Right hindlimb (tissue), 1 donor: ENCODE measurements at regions not wholly inside any gene's neighbourhood (a gene's known extent, or its start where the extent isn't known, plus 50 kb on each side); places are given as distances from the start of the nearest gene placed in this dataset.
A peak's percentile ranks its signal among the peaks of the same experiment; 100 is the strongest.

Source experiments
- DNase-seq: peaks from one replicate; pipeline ENCODE4 v3.0.0-alpha.2; 2018

DNA sequence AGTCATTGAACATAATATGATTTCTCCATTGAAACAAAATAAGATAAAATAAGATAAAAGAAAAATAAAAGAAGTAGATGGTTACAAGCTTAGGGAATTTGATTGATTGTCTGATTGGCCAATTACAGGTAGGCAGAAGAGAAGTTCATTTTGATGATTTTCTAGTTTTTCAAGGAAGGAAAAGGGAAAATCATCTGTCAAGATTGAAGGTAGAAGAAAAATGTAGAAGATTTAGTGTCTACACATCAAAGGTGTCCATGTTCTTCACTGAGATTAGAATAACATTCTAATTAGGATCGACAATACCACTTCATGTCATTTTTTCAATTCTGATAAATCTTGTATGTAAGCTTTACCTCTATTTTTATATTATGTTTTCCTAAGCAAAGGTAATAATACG, 489.1 kb downstream of the PCDH18 start:
- DNase-seq: no peak

GRCh38 chr4:137039370-137039769, 492.9 kb downstream of the PCDH18 start:
- no peak for DNase-seq

- DNase-seq: peak; percentile 30
These were observed 500.1 kb downstream of the PCDH18 start for GRCh38 chr4:137032222-137032621.

- DNase-seq: no peak
These were observed 503.3 kb downstream of the PCDH18 start for GRCh38 chr4:137029026-137029425.

DNA sequence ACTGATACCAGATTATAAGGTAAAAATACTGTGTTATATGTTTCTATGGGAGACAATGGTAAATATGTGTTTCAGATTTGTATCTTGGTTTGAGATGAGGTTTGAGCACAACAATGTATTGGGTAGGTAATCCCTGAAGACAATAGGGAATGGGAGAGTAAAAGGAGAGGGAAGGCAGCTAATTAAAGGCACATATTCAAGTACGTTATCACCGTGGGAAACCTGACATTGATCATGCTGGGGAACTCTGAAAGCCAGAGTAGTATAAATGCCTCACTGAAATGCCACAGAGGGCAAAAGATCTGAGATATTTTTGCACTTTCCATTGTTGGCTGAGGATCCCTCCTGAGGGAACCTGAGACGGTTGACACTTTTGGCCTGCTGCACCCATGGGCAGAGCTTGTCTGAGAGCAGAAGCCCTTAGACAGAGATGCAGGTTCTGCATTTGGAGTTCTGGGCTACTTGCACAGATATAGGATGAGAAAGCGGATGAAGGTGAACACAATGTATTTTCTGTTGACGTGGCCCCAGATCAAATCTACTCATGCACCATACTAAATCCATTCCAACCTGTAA, 506.7 kb downstream of the PCDH18 start:
- no peak for DNase-seq

- DNase-seq: no peak
These were observed 516.6 kb downstream of the PCDH18 start for GRCh38 chr4:137015426-137016409.

DNA sequence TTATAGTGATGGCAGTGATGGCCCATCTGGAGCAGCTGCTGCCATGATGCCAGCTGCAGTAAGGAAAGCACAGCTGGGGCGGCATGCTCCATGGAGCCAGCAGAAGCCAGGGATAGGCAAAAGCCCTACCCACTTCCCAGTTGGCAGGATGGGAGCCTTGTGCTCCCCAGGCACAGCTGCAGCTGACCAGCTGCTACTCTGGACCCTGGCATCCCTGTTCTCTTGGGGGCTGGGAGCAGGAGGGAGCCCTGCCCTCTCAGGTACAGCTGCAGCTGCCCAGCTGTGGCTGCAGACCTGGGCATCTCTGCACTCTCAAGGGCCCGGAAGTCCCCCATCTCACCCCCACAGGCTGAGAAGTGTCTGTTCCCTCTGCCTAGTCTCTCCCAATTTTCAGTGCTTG, 531.9 kb downstream of the PCDH18 start:
- no peak for DNase-seq

GRCh38 chr4:136992032-136992431, 540.3 kb downstream of the PCDH18 start:
- DNase-seq: no peak

- no peak for DNase-seq
These were observed 546.6 kb downstream of the PCDH18 start for GRCh38 chr4:136985683-136986082.

DNA sequence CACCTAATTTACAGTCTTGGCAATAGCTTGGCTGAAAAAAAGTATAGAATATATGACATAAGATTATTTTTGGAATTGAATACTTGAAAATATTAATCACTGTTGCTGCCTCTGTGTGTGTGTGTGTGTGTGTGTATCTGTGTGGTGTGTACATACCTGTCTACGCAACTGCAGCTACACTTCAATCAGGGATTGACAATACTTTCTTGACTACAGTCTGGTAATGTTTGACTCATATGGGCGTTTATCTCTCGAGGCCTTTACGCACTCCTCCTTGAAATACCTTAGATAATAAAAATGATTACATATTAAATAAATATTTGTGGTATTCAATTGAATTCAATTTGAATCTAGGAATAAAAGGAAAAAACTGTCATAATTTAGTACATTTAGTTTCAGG, 565.2 kb downstream of the PCDH18 start:
- no peak for DNase-seq

GRCh38 chr4:136965478-136965877, 566.8 kb downstream of the PCDH18 start:
- no peak for DNase-seq

- no peak for DNase-seq
These were observed 569.4 kb downstream of the PCDH18 start for GRCh38 chr4:136962868-136963267.

DNA sequence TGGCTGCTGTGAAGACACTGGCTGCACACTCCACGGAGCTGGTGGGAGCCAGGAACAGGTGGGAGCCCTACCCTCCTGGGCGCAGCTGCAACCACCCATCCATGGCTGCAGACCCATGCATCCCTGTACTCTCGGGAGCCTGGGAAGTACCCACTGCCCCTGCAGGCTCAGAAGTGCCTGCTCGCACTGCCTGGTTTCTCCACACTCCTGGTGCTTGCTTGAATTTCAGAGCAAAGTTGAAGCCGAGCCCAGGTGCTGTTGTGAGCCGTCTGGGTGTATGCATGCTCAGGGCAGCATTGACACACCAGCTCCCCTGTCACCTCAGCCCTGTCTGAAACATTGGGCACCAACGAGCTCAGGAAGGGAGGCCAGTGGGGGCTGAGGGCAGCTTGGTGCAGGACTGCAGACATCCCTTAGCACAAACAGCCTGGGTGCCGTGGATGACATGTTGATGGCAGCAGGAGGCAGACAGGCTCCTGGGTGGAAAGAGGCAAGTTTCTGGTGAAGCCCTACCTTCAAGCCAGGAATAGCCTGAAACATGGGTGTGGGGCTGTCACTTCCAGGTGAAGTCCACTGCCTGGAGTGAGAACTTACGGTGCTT, 585.9 kb downstream of the PCDH18 start:
- DNase-seq: no peak

GRCh38 chr4:136939781-136940180, 592.5 kb downstream of the PCDH18 start:
- no peak for DNase-seq

- no peak for DNase-seq
These were observed 596.4 kb downstream of the PCDH18 start for GRCh38 chr4:136935871-136936270.

DNA sequence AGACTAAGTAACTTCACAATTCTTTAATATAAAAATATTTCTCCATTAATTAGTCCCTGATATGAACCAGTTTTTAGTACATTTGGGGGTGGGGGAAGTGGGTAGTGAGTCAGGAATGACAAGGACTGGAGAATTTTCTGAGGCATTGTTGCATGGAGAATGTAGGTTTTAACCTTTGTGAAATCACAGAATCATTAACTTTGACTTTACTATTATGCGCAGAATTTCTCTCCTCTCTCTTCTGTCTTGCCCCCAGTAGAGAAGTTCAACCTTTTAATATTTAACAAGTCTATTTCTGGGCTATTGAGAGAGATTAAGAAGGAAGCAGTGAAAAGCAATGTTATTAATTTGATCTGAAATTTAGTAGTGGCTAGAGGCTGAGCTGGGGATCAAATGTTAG, 597.0 kb downstream of the PCDH18 start:
- no peak for DNase-seq

GRCh38 chr4:136934601-136935000, 597.7 kb downstream of the PCDH18 start:
- no peak for DNase-seq

DNA sequence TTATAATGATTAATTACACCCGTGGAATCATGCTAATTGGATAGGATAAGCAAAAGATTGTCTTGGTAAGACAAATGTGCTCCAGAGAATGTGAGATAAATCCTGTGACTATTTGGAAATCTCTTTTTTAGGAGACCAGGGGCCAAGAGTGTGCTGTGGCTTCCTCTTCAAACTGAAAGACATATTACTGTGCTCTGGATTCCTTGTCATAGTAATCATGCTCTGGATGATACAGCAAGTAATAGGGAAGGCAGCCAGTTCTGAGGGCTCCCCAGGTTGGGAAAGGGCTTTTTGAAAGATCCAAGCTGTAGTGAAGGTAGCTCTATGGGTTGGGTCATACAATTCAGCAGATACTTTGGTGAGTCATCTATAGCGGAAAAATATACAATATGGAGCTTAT, 600.5 kb downstream of the PCDH18 start:
- no peak for DNase-seq

DNA sequence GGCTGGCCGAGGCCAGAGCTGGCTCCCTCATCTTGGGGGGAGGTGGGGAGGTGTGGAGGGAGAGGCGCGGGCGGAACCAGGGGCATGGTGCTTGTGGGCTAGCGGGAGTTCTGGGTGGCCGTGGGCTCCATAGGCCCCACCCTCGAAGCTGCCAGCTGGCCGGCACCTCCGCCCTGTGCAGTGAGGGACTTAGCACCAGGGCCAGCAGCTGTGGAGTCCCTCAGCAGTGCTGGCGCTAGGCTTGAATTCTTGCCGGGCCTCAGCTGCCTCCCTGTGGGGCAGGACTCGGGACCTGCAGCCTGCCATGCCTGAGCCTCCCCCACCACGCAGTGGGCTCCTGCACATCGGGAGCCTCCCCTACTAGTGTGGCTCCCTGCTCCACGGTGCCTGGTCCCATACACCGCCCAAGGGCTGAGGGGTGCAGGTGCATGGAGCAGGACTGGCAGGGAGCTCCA, 603.3 kb downstream of the PCDH18 start:
- DNase-seq: no peak

DNA sequence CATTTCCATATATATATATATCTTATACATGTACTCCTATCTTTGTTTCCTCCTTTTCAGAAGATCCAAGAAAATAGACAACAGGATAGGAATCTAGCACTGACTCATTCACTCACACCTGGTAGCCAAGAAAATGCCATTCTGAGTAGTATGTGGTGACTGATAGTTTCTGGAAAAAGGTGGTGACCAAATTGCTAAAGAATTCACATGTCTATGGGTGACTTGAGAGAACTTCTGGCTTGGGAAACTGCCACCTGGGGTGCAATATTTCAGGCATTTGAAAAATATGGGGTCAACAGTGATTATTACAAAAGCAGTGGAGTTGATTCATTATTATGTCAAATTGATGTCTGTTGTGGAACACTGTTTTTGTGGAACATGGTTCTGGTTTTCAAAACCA, 605.1 kb downstream of the PCDH18 start:
- no peak for DNase-seq

DNA sequence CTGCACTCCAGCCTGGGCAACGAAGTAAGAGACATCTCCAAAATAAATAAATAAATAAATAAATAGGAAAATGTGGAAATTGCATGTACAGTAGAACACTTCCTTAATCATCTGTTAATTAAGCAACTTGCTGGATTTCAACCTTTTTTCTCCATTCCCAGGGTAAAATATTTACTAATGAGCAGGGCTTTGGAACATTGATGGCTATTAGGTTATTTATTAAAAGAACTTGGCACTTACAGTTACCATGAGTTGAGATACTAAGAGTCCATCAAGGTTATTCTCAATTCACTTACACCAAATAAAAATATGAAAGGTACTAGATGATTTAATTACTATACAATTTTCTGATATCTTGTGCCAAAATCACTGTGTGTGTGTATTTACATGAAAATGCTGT, 607.1 kb downstream of the PCDH18 start:
- DNase-seq: no peak

GRCh38 chr4:136922066-136922465, 610.2 kb downstream of the PCDH18 start:
- DNase-seq: no peak

DNA sequence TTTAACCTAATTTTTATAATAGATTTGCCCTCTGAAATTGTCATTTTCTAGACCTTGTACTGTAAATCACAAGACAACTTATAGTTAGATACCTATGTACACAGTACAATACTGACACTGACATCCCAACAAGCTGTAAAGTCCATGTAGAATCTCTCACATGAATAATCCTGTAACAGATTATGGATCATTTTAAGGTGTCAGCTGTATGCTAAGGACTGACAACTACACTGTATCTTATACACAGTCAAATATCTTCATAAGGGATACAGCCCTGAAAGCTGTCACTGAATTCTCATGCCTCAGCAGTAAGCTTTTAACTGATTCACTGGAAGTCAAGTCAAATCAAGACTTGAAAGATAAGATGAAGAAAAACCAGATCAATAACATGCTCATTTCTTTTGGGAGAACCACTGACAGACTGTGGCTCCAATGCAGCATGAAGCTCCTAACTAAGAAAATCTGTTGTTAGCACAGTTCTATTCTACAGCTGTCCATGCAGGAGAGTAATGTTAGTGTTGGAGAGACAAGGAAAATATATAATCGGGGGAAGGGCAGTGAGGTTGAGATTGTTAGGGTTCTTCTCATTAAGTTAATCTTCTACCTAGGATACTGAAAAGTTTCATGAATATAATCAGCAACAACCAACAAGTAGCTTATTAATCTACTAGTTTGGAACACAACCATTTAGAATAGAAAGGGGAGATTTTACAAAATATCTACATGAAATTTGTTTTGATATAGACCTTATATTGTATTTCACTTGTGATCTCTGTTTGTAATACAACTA, 612.0 kb downstream of the PCDH18 start:
- DNase-seq: no peak
